Ectodermal cell (in vitro differentiated cells): ENCODE measurements at regions not wholly inside any gene's neighbourhood (a gene's known extent, or its start where the extent isn't known, plus 50 kb on each side); places are given as distances from the start of the nearest gene placed in this dataset.

Experiments
- H3K27ac ChIP-seq: 2 replicates; pipeline ENCODE4 v1.7.0; 2013; ENCODE audit warnings: mild to moderate bottlenecking, low read depth, low read length; ENCODE audit not compliant: insufficient read depth, poor library complexity, severe bottlenecking
- H3K27me3 ChIP-seq: 2 replicates; pipeline ENCODE4 v1.7.0; 2013; ENCODE audit warnings: mild to moderate bottlenecking, low read length; ENCODE audit not compliant: insufficient read depth, control insufficient read depth, poor library complexity, severe bottlenecking
- H3K36me3 ChIP-seq: one replicate; pipeline ENCODE4 v1.7.0; 2013; ENCODE audit warnings: low read length; ENCODE audit not compliant: control insufficient read depth, insufficient read depth
- H3K4me1 ChIP-seq: one replicate; pipeline ENCODE4 v1.7.0; 2013; ENCODE audit warnings: low read length; ENCODE audit not compliant: control insufficient read depth, insufficient read depth
- H3K4me3 ChIP-seq: 2 replicates; pipeline ENCODE4 v1.7.0; 2013; ENCODE audit warnings: low read depth, low read length, control low read depth; ENCODE audit not compliant: insufficient read depth
- H3K9me3 ChIP-seq: 2 replicates; pipeline ENCODE4 v1.7.0; 2013; ENCODE audit warnings: mild to moderate bottlenecking, low read length, moderate library complexity; ENCODE audit not compliant: control insufficient read depth
- WGBS, 2 experiments: methylation state at CpG; one replicate each; pipeline ENCODE4 v1.1.7; 2013; ENCODE audit warnings: missing lambda C conversion rate in 2 of 2; 5-methylcytosine and 5-hydroxymethylcytosine counted together

DNA sequence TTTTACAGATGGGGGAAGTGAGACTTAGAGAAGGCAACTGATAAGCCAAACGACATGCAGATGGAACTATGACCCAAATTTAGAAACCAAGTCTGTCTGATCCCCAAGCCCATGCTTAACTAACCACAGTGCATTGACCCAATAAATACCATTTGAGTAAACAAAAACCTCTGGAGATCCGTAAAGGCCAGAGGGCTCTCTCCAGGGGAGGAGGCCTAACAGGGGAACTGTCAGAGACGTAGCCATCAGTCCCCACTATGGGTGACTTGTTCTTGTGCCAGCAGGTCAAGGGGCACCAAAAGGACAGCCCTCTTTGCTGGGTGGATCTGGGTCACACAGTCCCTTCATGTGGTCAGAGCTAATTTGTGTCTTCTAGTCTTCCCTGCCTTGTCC lies 420.2 kb downstream of the BCOR start:
- WGBS, 2 experiments: 64 to 70% methylated on average over 3 of the region's 3 CpGs
- no peaks in the 10 kb centered on the region for H3K36me3 ChIP-seq
- no peaks in the 10 kb centered on the region for H3K9me3 ChIP-seq
- H3K27me3 ChIP-seq: no peaks in the 10 kb centered on the region
- H3K4me3 ChIP-seq: no peak overlapping the region
- H3K27ac ChIP-seq: no peak overlapping the region
- no peaks in the 10 kb centered on the region for H3K4me1 ChIP-seq

DNA sequence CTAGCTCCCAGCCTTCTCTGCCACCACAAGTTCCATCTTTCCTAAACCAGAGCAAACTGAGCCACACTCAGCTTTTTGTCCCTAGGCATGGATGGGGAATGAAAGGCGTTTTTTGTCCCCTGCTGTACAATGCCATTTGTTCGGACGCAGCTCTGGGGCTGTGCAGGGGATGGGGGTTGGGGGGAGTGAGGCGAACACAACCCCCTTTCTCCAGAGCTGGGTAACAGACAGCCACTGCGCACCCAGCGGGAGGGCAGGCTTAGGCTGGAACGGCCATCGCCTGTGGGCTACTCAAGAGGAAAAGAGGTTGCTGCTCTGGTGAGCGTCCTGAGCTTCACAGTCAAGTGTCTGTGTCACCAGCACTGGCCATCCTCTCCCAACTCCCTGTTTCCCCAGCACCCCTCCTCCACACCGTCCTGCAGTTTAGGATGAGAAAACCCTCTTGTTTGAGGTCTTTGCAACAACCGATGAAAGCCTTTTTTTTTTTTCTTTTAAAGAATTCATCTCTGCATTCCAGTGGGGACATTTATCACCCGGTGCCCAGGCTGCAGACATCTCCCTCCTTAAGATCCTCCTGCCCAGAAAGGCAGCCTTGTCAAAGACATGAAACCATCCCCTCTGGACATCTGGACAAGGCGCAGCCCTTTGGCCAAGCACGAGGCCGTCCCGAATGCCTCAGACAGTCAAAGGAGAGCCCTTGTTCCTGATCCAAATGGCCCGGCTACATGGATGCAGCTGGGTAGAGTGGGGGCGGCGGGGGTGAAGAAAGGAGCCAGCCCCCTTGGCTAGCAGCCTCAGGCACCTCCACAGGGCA lies 419.6 kb downstream of the BCOR start:
- no peak overlapping the region for H3K4me3 ChIP-seq
- no peaks in the 10 kb centered on the region for H3K27me3 ChIP-seq
- no peaks in the 10 kb centered on the region for H3K36me3 ChIP-seq
- H3K4me1 ChIP-seq: no peaks in the 10 kb centered on the region
- no peaks in the 10 kb centered on the region for H3K9me3 ChIP-seq
- H3K27ac ChIP-seq: no peak overlapping the region
- WGBS, 2 experiments: 71 to 79% methylated on average over 19 of the region's 19 CpGs

DNA sequence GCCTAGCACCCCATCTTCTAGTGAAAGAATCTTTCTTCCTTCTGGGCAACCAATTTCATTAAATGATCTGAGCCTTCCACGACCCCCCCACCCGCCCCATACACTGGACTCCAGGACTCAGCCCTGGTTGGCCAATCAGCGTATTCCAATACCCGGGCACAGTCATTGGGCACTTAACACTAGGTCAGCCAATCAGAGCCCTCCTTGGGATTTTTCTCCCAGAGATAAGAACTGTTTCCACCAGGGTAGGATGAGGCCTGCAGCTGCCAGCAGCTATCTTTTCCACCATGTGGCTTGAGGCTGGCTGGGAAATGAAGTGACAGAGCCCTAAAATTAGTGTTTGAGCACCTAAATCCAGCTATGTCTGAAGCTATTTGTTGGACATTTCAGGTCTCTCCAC lies 418.8 kb downstream of the BCOR start:
- H3K4me3 ChIP-seq: no peak overlapping the region
- WGBS, 2 experiments: 95% methylated on average over 3 of the region's 4 CpGs
- no peaks in the 10 kb centered on the region for H3K4me1 ChIP-seq
- no peaks in the 10 kb centered on the region for H3K9me3 ChIP-seq
- H3K27ac ChIP-seq: no peak overlapping the region
- no peaks in the 10 kb centered on the region for H3K27me3 ChIP-seq
- no peaks in the 10 kb centered on the region for H3K36me3 ChIP-seq

DNA sequence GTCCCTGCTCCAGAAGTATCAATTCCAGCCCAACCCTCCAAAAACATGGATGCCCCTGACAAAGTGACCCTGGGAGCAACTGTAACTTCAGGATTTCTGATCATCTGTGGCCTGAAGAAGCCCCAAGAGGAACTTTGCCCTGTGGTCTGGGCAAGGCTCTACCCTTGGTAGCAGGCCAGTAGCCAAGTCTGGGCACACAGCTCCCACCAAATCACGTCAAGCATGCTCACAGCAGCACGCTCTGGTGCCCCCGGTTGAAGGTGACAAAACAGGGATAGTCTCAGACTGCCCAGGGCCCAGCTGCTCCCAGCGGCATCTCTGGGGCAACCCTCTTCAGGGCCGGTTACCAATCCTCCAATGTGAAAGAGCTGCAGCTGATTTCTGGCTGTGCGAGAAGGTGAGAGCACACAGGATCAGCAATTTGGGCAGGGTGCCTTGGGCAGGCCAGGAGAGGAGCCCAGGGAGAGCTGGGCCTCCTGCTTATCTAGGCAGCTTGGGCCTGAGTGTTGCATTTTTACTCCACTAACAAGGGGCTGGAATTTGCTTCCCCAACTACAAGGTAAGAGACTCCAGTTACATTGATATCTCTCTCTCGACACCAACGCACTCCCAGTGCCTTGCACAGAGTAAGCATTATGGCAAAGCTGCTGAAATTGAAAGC lies 418.1 kb downstream of the BCOR start:
- Histone ChIP-seq H3K4me3 (no peak overlapping the region), H3K4me1 (no peaks in the 10 kb centered on the region), H3K36me3 (no peaks in the 10 kb centered on the region), H3K9me3 (no peaks in the 10 kb centered on the region), H3K27ac (no peak overlapping the region), H3K27me3 (no peaks in the 10 kb centered on the region)
- 95 to 97% methylated on average over 8 of the region's 8 CpGs for WGBS, 2 experiments

DNA sequence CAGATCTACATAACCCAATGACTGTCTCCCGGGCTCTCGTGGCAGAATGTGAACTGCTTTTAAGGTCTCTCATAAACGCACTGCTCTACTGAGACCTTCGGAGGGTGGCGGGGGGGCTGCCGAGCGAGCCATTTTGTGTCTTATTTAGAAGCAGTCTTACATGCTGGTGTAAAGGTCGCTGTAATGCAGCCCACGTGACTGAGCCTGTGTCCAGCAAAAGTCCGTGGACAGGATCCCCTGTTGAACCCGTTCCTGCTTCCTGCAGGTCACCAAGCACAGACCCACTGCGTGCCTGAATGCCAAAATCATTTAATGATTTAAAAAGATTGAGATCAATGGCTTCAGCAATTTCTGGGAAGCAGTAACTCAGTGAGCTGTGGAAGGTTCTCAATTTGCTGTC lies 415.9 kb downstream of the BCOR start:
- 91 to 93% methylated on average over 12 of the region's 12 CpGs for WGBS, 2 experiments
- Histone ChIP-seq H3K4me1 (no peaks in the 10 kb centered on the region), H3K9me3 (no peaks in the 10 kb centered on the region), H3K27ac (no peak overlapping the region), H3K27me3 (no peaks in the 10 kb centered on the region), H3K4me3 (no peak overlapping the region), H3K36me3 (no peaks in the 10 kb centered on the region)

DNA sequence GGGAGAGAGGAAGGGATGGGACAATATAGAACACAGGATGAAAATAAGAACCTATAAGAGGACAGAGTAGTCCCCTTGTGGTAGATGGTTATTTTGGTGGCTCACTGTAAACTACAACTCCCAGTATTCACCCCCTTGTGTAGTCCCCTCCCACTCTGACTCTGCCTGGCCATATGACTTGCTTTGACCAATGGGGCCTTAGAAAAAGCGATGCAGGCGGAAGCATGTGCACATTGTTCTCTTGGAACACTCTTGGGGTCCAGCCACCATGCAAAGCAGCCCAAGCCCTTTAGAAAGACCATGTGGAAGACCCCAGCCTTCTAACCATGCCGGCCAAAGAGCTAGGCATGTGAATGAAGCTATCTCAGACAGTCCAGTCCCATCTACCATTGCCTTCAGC lies 415.0 kb downstream of the BCOR start:
- Histone ChIP-seq H3K4me1 (no peaks in the 10 kb centered on the region), H3K4me3 (no peak overlapping the region), H3K27ac (no peak overlapping the region), H3K9me3 (no peaks in the 10 kb centered on the region), H3K27me3 (no peaks in the 10 kb centered on the region), H3K36me3 (no peaks in the 10 kb centered on the region)
- 93 to 95% methylated on average over 3 of the region's 3 CpGs for WGBS, 2 experiments

DNA sequence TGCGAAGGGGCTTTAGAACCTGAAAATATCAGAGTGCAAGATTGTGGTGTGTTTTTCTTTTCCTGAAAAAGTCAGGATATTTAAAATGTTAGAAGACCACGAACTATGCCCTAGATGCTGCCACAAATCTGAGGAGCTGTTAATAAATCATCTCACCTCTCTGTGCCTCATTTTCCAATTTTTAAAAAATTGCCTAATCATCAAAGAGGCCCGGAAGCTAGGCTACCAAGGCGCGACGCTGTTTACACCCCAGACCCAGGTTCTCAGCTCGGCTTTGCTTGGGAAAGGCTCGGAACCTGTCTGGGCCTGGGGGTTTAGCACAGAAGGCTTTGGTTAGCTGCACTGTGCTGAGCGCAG lies 409.6 kb downstream of the BCOR start:
- no peak overlapping the region for H3K4me3 ChIP-seq
- H3K36me3 ChIP-seq: no peaks in the 10 kb centered on the region
- no peak overlapping the region for H3K27ac ChIP-seq
- no peaks in the 10 kb centered on the region for H3K4me1 ChIP-seq
- no peaks in the 10 kb centered on the region for H3K27me3 ChIP-seq
- no peaks in the 10 kb centered on the region for H3K9me3 ChIP-seq
- 33 to 35% methylated on average over 8 to 9 of the region's 9 CpGs for WGBS, 2 experiments

DNA sequence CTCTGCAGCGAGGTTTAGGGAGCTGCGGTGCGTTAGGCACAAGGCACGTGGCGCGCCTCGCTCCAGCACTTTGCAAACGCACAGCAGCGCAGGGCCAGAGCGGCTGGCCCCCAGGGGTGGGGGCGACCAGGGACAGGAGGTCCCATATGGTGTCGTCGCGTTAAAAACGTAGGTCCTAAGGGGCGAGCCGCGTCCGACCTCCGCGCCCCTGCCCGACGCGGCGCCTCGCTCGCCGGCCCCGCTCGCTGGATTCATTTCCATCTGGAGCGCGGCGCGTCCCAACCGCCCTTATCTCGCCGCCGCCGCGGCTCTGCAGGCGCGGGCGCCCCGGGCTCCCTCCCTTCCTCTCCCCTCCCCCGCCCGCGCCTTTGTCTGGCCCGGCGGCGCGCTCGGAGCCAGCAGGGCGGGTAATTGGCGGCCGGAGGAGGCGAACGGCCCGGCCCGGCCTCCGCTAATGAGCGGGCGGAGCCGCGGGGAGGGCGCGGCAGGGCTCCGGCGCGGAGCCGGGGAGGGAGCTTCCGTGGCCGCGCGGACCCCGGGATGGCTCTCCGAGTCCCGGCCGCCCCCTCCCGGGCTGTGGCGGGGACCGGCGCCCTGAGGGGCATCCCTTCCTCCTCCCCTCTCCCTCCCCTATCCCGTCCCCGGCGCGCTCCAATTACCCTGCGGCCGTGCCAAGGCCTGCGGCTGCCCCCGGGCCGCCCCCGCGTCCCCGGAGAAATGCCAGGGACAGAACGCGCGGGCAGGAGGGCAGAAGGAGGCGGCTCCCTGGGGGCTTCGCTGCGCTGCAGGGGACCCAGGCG lies 409.0 kb downstream of the BCOR start:
- Histone ChIP-seq H3K9me3 (no peaks in the 10 kb centered on the region), H3K4me1 (peaks cover 4% of the 10 kb centered on the region), H3K27ac (peak overlapping the region; percentile 55), H3K27me3 (no peaks in the 10 kb centered on the region), H3K36me3 (no peaks in the 10 kb centered on the region), H3K4me3 (peak overlapping the region; percentile 39)
- 0% methylated on average over 101 of the region's 101 CpGs for WGBS, 2 experiments

DNA sequence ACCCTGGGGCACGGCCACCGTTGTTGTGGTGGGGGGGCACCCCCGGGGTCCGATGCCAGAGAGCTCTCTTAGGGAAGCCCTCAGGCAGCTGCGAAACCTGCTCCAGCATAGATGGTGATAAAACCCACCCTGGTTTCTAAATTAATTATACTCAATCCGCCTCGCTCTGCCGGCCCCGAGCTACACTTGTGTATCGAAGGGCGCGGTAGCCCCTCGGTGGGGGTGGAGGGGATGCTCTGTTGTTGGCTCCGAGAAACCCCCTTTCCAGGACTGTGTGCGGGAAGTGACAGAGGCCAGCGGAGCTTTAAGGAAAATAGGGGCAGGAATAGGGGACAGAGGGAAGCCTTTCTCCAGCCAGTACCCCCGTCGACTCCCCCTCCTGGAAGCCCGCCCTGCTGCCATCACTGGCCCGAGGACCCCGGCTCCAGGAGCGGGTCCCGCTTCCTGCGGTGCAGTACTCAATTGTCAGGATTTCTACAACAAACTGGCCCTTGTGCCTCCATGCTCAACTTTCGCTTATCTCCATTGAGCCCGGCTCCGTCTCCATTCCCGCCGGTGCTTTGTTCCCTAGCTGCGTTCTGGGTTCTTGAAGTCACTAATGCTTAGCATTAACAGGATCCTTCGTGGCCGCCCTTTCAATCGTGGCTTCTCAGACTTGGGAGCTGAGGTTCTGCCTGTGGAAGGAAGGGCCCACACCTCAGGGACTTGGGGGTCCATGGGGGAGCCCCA lies 408.2 kb downstream of the BCOR start:
- peak overlapping the region; percentile 55 for H3K27ac ChIP-seq
- H3K36me3 ChIP-seq: no peaks in the 10 kb centered on the region
- 1% methylated on average over 33 of the region's 33 CpGs for WGBS, 2 experiments
- H3K4me3 ChIP-seq: peak overlapping the region; percentile 39
- H3K27me3 ChIP-seq: no peaks in the 10 kb centered on the region
- no peaks in the 10 kb centered on the region for H3K9me3 ChIP-seq
- peaks cover 7% of the 10 kb centered on the region for H3K4me1 ChIP-seq
